SU-DHL-6 (cell line): ENCODE measurements at regions not wholly inside any gene's neighbourhood (a gene's known extent, or its start where the extent isn't known, plus 50 kb on each side); places are given as distances from the start of the nearest gene placed in this dataset.

Experiments used
- H2AFZ ChIP-seq: fragments of 200-600 bp; sonication (generic); 2 replicates; pipeline ENCODE4 v1.6.1; 2014; ENCODE audit warnings: low read depth, mild to moderate bottlenecking, moderate library complexity, mixed read lengths, antibody characterized with exemption, low read length; ENCODE audit not compliant: severe bottlenecking
- H3F3A ChIP-seq: fragments of 200-600 bp; shearing (Covaris generic); 2 replicates; pipeline ENCODE4 v1.6.0; 2016; ENCODE audit warnings: antibody characterized with exemption, mild to moderate bottlenecking; ENCODE audit not compliant: insufficient read depth
- H3K27ac ChIP-seq: fragments of 200-600 bp; sonication (generic); 2 replicates; pipeline ENCODE4 v1.5.1; 2016; ENCODE audit warnings: low read depth, mild to moderate bottlenecking, low read length, moderate library complexity, mixed read lengths
- H3K27me3 ChIP-seq: fragments of 200-600 bp; sonication (generic), shearing (Covaris generic); 2 replicates; pipeline ENCODE4 v1.6.0; 2014; ENCODE audit warnings: mild to moderate bottlenecking, low read length
- H3K36me3 ChIP-seq: fragments of 200-600 bp; sonication (generic); 2 replicates; pipeline ENCODE4 v1.6.1; 2014; ENCODE audit warnings: mild to moderate bottlenecking, low read length, mixed read lengths
- H3K4me2 ChIP-seq: fragments of 300-600, 200-600 bp; shearing (Covaris generic), sonication (generic); 2 replicates; pipeline ENCODE4 v1.6.0; 2014; ENCODE audit warnings: low read length, low read depth, mild to moderate bottlenecking; ENCODE audit not compliant: poor library complexity, severe bottlenecking
- H3K4me3 ChIP-seq: fragments of 200-600 bp; sonication (generic); 2 replicates; pipeline ENCODE4 v1.5.1; 2014; ENCODE audit warnings: antibody characterized with exemption, low read length, mild to moderate bottlenecking, mixed read lengths; ENCODE audit not compliant: insufficient read depth, poor library complexity, severe bottlenecking
- H3K79me2 ChIP-seq: fragments of 200-600 bp; sonication (generic); 2 replicates; pipeline ENCODE4 v1.6.1; 2014; ENCODE audit warnings: mild to moderate bottlenecking, low read length, moderate library complexity; ENCODE audit not compliant: insufficient read depth
- H3K9ac ChIP-seq: fragments of 200-600 bp; sonication (generic); 2 replicates; pipeline ENCODE4 v1.7.0; 2014; ENCODE audit warnings: mild to moderate bottlenecking, low read length
- H3K9me2 ChIP-seq: fragments of 200-600 bp; sonication (generic); replicated peaks from 2 replicates; pipeline ENCODE4 v1.6.1; 2014; ENCODE audit warnings: low read length; ENCODE audit not compliant: insufficient read depth
- H3K9me3 ChIP-seq: fragments of 200-600 bp; sonication (generic); 2 replicates; pipeline ENCODE4 v1.6.1; 2014; ENCODE audit warnings: low read length, mixed read lengths; ENCODE audit not compliant: insufficient read depth
- H4K20me1 ChIP-seq: fragments of 200-600 bp; sonication (generic); 2 replicates; pipeline ENCODE4 v1.6.1; 2014; ENCODE audit warnings: low read depth, mild to moderate bottlenecking, antibody characterized with exemption, low read length, moderate library complexity, mixed read lengths
- CTCF ChIP-seq: fragments of 200-600 bp; sonication (generic); IDR thresholded peaks from one replicate; pipeline ENCODE4 v1.5.1; 2017; ENCODE audit warnings: antibody characterized with exemption, mild to moderate bottlenecking, low read length, moderate library complexity; ENCODE audit not compliant: insufficient read depth, poor library complexity, severe bottlenecking
- EZH2phosphoT487 ChIP-seq: fragments of 200-600 bp; sonication (generic), shearing (Covaris generic); conservative IDR thresholded peaks from 2 replicates; pipeline ENCODE4 v1.6.1; 2018; ENCODE audit warnings: mild to moderate bottlenecking, antibody characterized with exemption, low read length, moderate library complexity, mixed read lengths

DNA sequence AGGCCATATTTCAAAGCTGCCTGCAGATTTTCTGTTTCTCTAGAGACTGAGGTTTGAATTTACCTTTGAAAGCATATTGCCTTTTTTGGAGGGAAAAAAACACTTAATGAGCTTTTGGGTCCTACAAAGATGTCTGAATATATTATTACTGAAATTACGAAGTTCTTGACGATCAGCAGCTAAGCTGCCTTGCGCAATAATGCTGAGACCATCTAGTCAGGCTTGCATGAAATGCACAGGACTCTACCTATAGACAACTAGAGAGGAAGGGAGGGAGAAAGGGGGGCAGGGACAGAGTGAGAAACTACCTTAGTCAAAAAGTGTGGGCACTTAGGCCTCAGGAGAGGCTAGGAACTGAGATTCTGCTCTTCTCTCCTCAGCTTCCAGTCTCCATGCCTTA, 175.9 kb upstream of the KIF2A start:
- Histone ChIP-seq H3K79me2 (no peaks in the 10 kb centered on the region), H3K27ac (no peak overlapping the region), H3K36me3 (no peaks in the 10 kb centered on the region), H4K20me1 (no peaks in the 10 kb centered on the region), H3K4me3 (no peak overlapping the region), H2AFZ (no peak overlapping the region), H3K27me3 (no peaks in the 10 kb centered on the region; the same call in 1 of the 2 replicates), H3K4me2 (no peak overlapping the region), H3K9me3 (no peaks in the 10 kb centered on the region), H3K9ac (no peak overlapping the region), H3K9me2 (no peaks in the 10 kb centered on the region), H3F3A (no peaks in the 10 kb centered on the region)
- no peak for TF ChIP-seq EZH2phosphoT487
- no peak for TF ChIP-seq CTCF

GRCh38 chr5:62132276-62132675, 173.7 kb upstream of the KIF2A start:
- no peak overlapping the region for H3K4me2 ChIP-seq
- H3K27me3 ChIP-seq = no peaks in the 10 kb centered on the region
- no peak overlapping the region for H3K9ac ChIP-seq
- no peaks in the 10 kb centered on the region for H4K20me1 ChIP-seq
- no peaks in the 10 kb centered on the region for H3K79me2 ChIP-seq
- no peaks in the 10 kb centered on the region for H3F3A ChIP-seq
- H3K9me3 ChIP-seq = no peaks in the 10 kb centered on the region
- no peaks in the 10 kb centered on the region for H3K36me3 ChIP-seq
- H3K9me2 ChIP-seq = no peaks in the 10 kb centered on the region
- no peak overlapping the region for H2AFZ ChIP-seq
- H3K4me3 ChIP-seq = no peak overlapping the region
- TF ChIP-seq CTCF (no peak), EZH2phosphoT487 (no peak)
- no peak overlapping the region for H3K27ac ChIP-seq

- H3K9ac ChIP-seq = no peak overlapping the region
- no peak for TF ChIP-seq EZH2phosphoT487
- TF ChIP-seq CTCF = no peak
- H3K79me2 ChIP-seq = no peaks in the 10 kb centered on the region
- H3K4me3 ChIP-seq = no peak overlapping the region
- no peaks in the 10 kb centered on the region for H3F3A ChIP-seq
- H3K27me3 ChIP-seq = no peaks in the 10 kb centered on the region
- H2AFZ ChIP-seq = no peak overlapping the region
- H3K9me2 ChIP-seq = no peaks in the 10 kb centered on the region
- no peak overlapping the region for H3K27ac ChIP-seq
- H4K20me1 ChIP-seq = no peaks in the 10 kb centered on the region
- H3K36me3 ChIP-seq = no peaks in the 10 kb centered on the region
- H3K9me3 ChIP-seq = no peaks in the 10 kb centered on the region
- no peak overlapping the region for H3K4me2 ChIP-seq
Observed at GRCh38 chr5:62133426-62133825, 172.6 kb upstream of the KIF2A start.

- no peaks in the 10 kb centered on the region for H3K9me2 ChIP-seq
- no peak for TF ChIP-seq CTCF
- TF ChIP-seq EZH2phosphoT487 = no peak
Observed at GRCh38 chr5:62134811-62135210, 171.2 kb upstream of the KIF2A start.

More at GRCh38 chr5:62134811-62135210, 171.2 kb upstream of the KIF2A start:
- Histone ChIP-seq H3K4me3 (no peak overlapping the region), H3K4me2 (no peak overlapping the region), H3K27ac (no peak overlapping the region), H3K36me3 (no peaks in the 10 kb centered on the region), H2AFZ (no peak overlapping the region), H3K9me3 (no peaks in the 10 kb centered on the region), H3K9ac (no peak overlapping the region), H3F3A (no peaks in the 10 kb centered on the region), H3K79me2 (no peaks in the 10 kb centered on the region), H3K27me3 (no peaks in the 10 kb centered on the region), H4K20me1 (no peaks in the 10 kb centered on the region)
